GM21447 (cell line): ENCODE measurements at regions not wholly inside any gene's neighbourhood (a gene's known extent, or its start where the extent isn't known, plus 50 kb on each side); places are given as distances from the start of the nearest gene placed in this dataset.
"Not testable (repeated sequence)": the region's sequence is repeated elsewhere in the genome, so short reads cannot be mapped to it uniquely, and the experiment has no call there.

ENCODE experiments used
- ATAC-seq: cut with Tn5 transposase; IDR thresholded peaks from one replicate; pipeline ENCODE4 v1.9.1; 2021; ENCODE audit not compliant: unreplicated experiment

DNA sequence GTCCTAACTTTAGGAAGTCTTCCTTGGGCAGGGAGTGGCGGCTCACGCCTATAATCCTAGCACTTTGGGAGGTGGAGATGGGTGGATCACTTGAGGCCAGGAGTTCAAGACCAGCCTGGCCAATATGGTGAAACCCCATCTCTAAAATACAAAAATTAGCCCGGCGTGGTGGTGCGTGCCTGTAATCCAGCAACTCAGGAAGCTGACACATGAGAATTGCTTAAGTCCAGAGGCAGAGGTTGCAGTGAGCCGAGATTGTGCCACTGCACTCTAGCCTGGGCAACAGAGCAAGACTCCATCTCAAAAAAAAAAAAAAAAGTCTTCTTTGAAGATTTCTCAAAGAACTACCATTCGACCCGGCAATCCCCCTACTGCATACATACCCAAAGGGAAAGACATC is 50.0 kb upstream of the GPCPD1 start:
- ATAC-seq: not testable (repeated sequence)
